ENCODE measurements at regions not wholly inside any gene's neighbourhood (a gene's known extent, or its start where the extent isn't known, plus 50 kb on each side); places are given as distances from the start of the nearest gene placed in this dataset.

GRCh38 chr11:105344938-105345337 lies 205.4 kb upstream of the CARD18 start:
- Histone ChIP-seq H3K36me3 (no peaks in the 10 kb centered on the region), H3K9me3 (no peaks in the 10 kb centered on the region), H3K4me3 (no peak overlapping the region), H3K27me3 (replicated peaks; ENCODE audit: insufficient read depth) (no peaks in the 10 kb centered on the region), H3K4me1 (ENCODE audit: control insufficient read depth in 1 of 2, low read depth in 2 of 2) (no peaks in the 10 kb centered on the region), H3K27ac (no peak overlapping the region)
- no peak for DNase-seq (ENCODE audit: low spot score)
- no peak for TF ChIP-seq CTCF (IDR thresholded peaks at IDR 0.05)
- no peak for ATAC-seq (ENCODE audit: insufficient number of reproducible peaks, low FRiP score, low read depth)

- Histone ChIP-seq H3K36me3 (no peaks in the 10 kb centered on the region), H3K27me3 (replicated peaks; ENCODE audit: insufficient read depth) (no peaks in the 10 kb centered on the region), H3K27ac (no peak overlapping the region), H3K4me3 (no peak overlapping the region), H3K9me3 (no peaks in the 10 kb centered on the region), H3K4me1 (ENCODE audit: control insufficient read depth in 1 of 2, low read depth in 2 of 2) (no peaks in the 10 kb centered on the region)
- DNase-seq (ENCODE audit: low spot score) (no peak), ATAC-seq (ENCODE audit: insufficient number of reproducible peaks, low FRiP score, low read depth) (no peak)
- no peak for TF ChIP-seq CTCF (IDR thresholded peaks at IDR 0.05)
Measured at GRCh38 chr11:105334025-105334714, 194.6 kb upstream of the CARD18 start.

- H3K4me3 ChIP-seq: no peak overlapping the region
- no peak overlapping the region for H3K27ac ChIP-seq
- H3K4me1 ChIP-seq (ENCODE audit: control insufficient read depth in 1 of 2, low read depth in 2 of 2): no peaks in the 10 kb centered on the region
- ATAC-seq (ENCODE audit: insufficient number of reproducible peaks, low FRiP score, low read depth): no peak
- H3K36me3 ChIP-seq: no peaks in the 10 kb centered on the region
- no peak for TF ChIP-seq CTCF (IDR thresholded peaks at IDR 0.05)
- no peak for DNase-seq (ENCODE audit: low spot score)
- no peaks in the 10 kb centered on the region for H3K27me3 ChIP-seq (replicated peaks; ENCODE audit: insufficient read depth)
- no peaks in the 10 kb centered on the region for H3K9me3 ChIP-seq
Measured at GRCh38 chr11:105333153-105333552, 193.6 kb upstream of the CARD18 start.

- H3K9me3 ChIP-seq: no peaks in the 10 kb centered on the region
- TF ChIP-seq CTCF (IDR thresholded peaks at IDR 0.05): no peak
- H3K27ac ChIP-seq: no peak overlapping the region
- no peaks in the 10 kb centered on the region for H3K4me1 ChIP-seq (ENCODE audit: control insufficient read depth in 1 of 2, low read depth in 2 of 2)
- ATAC-seq (ENCODE audit: insufficient number of reproducible peaks, low FRiP score, low read depth) (no peak), DNase-seq (ENCODE audit: low spot score) (no peak)
- H3K27me3 ChIP-seq (replicated peaks; ENCODE audit: insufficient read depth): no peaks in the 10 kb centered on the region
- H3K36me3 ChIP-seq: no peaks in the 10 kb centered on the region
- H3K4me3 ChIP-seq: no peak overlapping the region
Measured at GRCh38 chr11:105332171-105332570, 192.6 kb upstream of the CARD18 start.

- H3K9me3 ChIP-seq: no peaks in the 10 kb centered on the region
- ATAC-seq (ENCODE audit: insufficient number of reproducible peaks, low FRiP score, low read depth) (no peak), DNase-seq (ENCODE audit: low spot score) (no peak)
- no peaks in the 10 kb centered on the region for H3K4me1 ChIP-seq (ENCODE audit: control insufficient read depth in 1 of 2, low read depth in 2 of 2)
- TF ChIP-seq CTCF (IDR thresholded peaks at IDR 0.05): no peak
- no peak overlapping the region for H3K4me3 ChIP-seq
- no peaks in the 10 kb centered on the region for H3K27me3 ChIP-seq (replicated peaks; ENCODE audit: insufficient read depth)
- H3K27ac ChIP-seq: no peak overlapping the region
- no peaks in the 10 kb centered on the region for H3K36me3 ChIP-seq
Measured at GRCh38 chr11:105328061-105328460, 188.5 kb upstream of the CARD18 start.

All from thoracic aorta (tissue), 2 donors.